ENCODE measurements at regions not wholly inside any gene's neighbourhood (a gene's known extent, or its start where the extent isn't known, plus 50 kb on each side); places are given as distances from the start of the nearest gene placed in this dataset.

DNA sequence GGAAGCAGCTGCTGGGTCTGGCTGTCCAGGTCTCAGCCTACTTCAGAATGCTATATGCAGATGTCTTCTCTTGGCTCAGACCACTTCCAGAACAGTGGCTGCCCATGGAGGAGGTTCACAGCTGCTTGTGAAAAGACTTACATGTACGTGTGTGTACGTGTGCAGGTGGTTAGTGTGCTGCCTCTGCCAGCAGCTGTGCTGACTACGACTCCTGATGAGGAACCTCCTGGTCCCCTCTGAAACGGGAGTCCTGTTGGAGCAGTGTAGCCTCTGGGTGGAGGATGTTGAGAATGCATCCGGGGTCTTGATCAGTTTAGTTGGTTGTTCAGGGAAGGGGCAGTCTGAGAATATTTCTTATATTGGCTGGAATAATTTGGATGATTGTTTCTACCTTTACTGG, 155.9 kb upstream of the WDR1 start:
- Histone ChIP-seq H3K4me2 (ENCODE audit: low read length) (no peak overlapping the region), H2BK120ac (ENCODE audit: insufficient read depth, low read length, poor library complexity) (no peak overlapping the region), H2AK5ac (ENCODE audit: low read length) (peak overlapping the region; percentile 2), H3K27ac (ENCODE audit: low read depth, low read length) (no peak overlapping the region), H2BK5ac (ENCODE audit: low read depth, low read length, poor library complexity) (no peak overlapping the region), H2AFZ (ENCODE audit: insufficient read depth, low read length, poor library complexity) (no peak overlapping the region), H3K4ac (ENCODE audit: low read depth, low read length) (no peak overlapping the region), H3K36me3 (ENCODE audit: control insufficient read depth in 1 of 2, insufficient read depth in 2 of 2, low read length in 2 of 2) (no peaks in the 10 kb centered on the region), H2BK12ac (ENCODE audit: low read length) (peak overlapping the region; percentile 9), H3K9me3 (ENCODE audit: insufficient read depth, low read depth, low read length) (peaks cover 4% of the 10 kb centered on the region), H3K14ac (ENCODE audit: low read length) (no peak overlapping the region), H4K8ac (ENCODE audit: low read depth, low read length) (no peak overlapping the region), H3K27me3 (ENCODE audit: insufficient read depth, low read length) (no peaks in the 10 kb centered on the region), H3K23ac (ENCODE audit: low read length) (no peak overlapping the region), H3K18ac (ENCODE audit: low read length) (no peak overlapping the region), H3K9ac (ENCODE audit: low read length) (no peak overlapping the region), H3K4me1 (ENCODE audit: control insufficient read depth in 1 of 2, insufficient read depth in 2 of 2, low read length in 2 of 2) (peaks cover 4 to 5% of the 10 kb centered on the region in 2 experiments), H4K91ac (ENCODE audit: low read depth, low read length) (no peak overlapping the region), H3K79me1 (ENCODE audit: low read length) (peaks cover 2% of the 10 kb centered on the region), H4K12ac (ENCODE audit: low read depth, low read length) (no peak overlapping the region), H3K4me3 (ENCODE audit: low read depth, low read length) (no peak overlapping the region), H3K79me2 (ENCODE audit: control insufficient read depth, insufficient read depth, low read length, poor library complexity) (no peaks in the 10 kb centered on the region)
- WGBS (ENCODE audit: extremely low coverage, insufficient coverage, insufficient read length), result no CpG with 5 or more reads among the region's 5 CpGs
- DNase-seq, result no peak

DNA sequence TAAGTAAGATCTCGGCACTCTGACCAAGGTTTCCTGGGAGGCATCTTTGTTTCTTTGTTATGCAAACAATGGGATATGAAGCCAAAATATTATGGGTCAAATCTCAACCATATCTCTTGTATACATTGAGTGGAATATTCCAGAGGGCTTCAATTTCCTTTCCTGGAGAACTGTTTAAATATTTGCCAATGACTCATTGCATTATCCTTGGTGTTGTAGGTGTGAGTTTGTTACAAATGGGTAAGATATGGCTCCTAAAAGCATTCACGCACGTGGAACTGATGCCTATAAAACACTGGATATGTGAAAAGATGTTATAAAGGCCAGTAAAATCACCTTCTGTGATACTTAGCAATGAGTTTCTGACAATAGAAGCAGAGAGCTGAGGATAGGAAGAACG, 150.5 kb upstream of the WDR1 start:
- no peaks in the 10 kb centered on the region for H3K36me3 ChIP-seq (ENCODE audit: control insufficient read depth in 1 of 2, insufficient read depth in 2 of 2, low read length in 2 of 2)
- H2BK5ac ChIP-seq (ENCODE audit: low read depth, low read length, poor library complexity), result no peak overlapping the region
- no peaks in the 10 kb centered on the region for H3K27me3 ChIP-seq (ENCODE audit: insufficient read depth, low read length)
- no peak overlapping the region for H3K23ac ChIP-seq (ENCODE audit: low read length)
- no peaks in the 10 kb centered on the region for H3K79me2 ChIP-seq (ENCODE audit: control insufficient read depth, insufficient read depth, low read length, poor library complexity)
- H4K91ac ChIP-seq (ENCODE audit: low read depth, low read length), result no peak overlapping the region
- no peak overlapping the region for H3K4me3 ChIP-seq (ENCODE audit: low read depth, low read length)
- no peak overlapping the region for H3K27ac ChIP-seq (ENCODE audit: low read depth, low read length)
- DNase-seq, result no peak
- no peak overlapping the region for H3K9ac ChIP-seq (ENCODE audit: low read length)
- H3K14ac ChIP-seq (ENCODE audit: low read length), result no peak overlapping the region
- WGBS (ENCODE audit: extremely low coverage, insufficient coverage, insufficient read length), result no CpG with 5 or more reads among the region's 4 CpGs
- H3K4me1 ChIP-seq (ENCODE audit: control insufficient read depth in 1 of 2, insufficient read depth in 2 of 2, low read length in 2 of 2), result peaks cover 0 to 1% of the 10 kb centered on the region in 2 experiments
- H3K9me3 ChIP-seq (ENCODE audit: insufficient read depth, low read depth, low read length), result peaks cover 1% of the 10 kb centered on the region
- H3K4me2 ChIP-seq (ENCODE audit: low read length), result no peak overlapping the region
- no peak overlapping the region for H2BK120ac ChIP-seq (ENCODE audit: insufficient read depth, low read length, poor library complexity)
- H2AFZ ChIP-seq (ENCODE audit: insufficient read depth, low read length, poor library complexity), result no peak overlapping the region
- H4K12ac ChIP-seq (ENCODE audit: low read depth, low read length), result no peak overlapping the region
- H4K8ac ChIP-seq (ENCODE audit: low read depth, low read length), result no peak overlapping the region
- no peak overlapping the region for H2BK12ac ChIP-seq (ENCODE audit: low read length)
- no peak overlapping the region for H3K4ac ChIP-seq (ENCODE audit: low read depth, low read length)
- no peak overlapping the region for H2AK5ac ChIP-seq (ENCODE audit: low read length)
- H3K79me1 ChIP-seq (ENCODE audit: low read length), result no peaks in the 10 kb centered on the region
- H3K18ac ChIP-seq (ENCODE audit: low read length), result no peak overlapping the region

DNA sequence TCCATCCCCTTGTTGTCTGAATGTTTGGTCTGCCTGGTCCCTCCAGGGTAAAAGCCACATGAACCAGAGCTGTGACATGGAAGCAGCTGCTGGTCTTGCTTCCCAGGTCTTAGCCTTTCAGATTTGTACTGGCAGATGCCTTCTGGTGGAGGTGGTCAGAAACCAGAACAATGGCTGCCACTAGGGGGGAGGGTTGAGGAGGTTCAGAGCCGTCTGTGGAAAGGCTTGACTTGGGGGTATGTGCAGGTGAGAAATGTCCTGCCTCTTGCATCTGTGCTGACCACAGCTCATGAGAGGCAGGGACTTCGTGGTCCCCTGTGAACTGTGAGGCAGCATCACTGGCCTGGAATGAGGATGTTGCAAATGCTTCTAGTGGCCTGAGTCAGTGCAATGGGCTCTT, 144.2 kb upstream of the WDR1 start:
- DNase-seq, result peak in 1 of 2 donors; percentile 23
- Histone ChIP-seq H3K23ac (ENCODE audit: low read length) (no peak overlapping the region), H2BK5ac (ENCODE audit: low read depth, low read length, poor library complexity) (no peak overlapping the region), H3K79me1 (ENCODE audit: low read length) (no peaks in the 10 kb centered on the region), H3K27me3 (ENCODE audit: insufficient read depth, low read length) (no peaks in the 10 kb centered on the region), H3K9ac (ENCODE audit: low read length) (no peak overlapping the region), H3K4me2 (ENCODE audit: low read length) (no peak overlapping the region), H2AK5ac (ENCODE audit: low read length) (no peak overlapping the region), H2AFZ (ENCODE audit: insufficient read depth, low read length, poor library complexity) (no peak overlapping the region), H3K9me3 (ENCODE audit: insufficient read depth, low read depth, low read length) (no peaks in the 10 kb centered on the region), H3K36me3 (ENCODE audit: control insufficient read depth in 1 of 2, insufficient read depth in 2 of 2, low read length in 2 of 2) (no peaks in the 10 kb centered on the region), H3K4ac (ENCODE audit: low read depth, low read length) (no peak overlapping the region), H2BK12ac (ENCODE audit: low read length) (peak overlapping the region; percentile 3), H3K79me2 (ENCODE audit: control insufficient read depth, insufficient read depth, low read length, poor library complexity) (no peaks in the 10 kb centered on the region), H4K12ac (ENCODE audit: low read depth, low read length) (no peak overlapping the region), H3K18ac (ENCODE audit: low read length) (no peak overlapping the region), H2BK120ac (ENCODE audit: insufficient read depth, low read length, poor library complexity) (no peak overlapping the region), H3K27ac (ENCODE audit: low read depth, low read length) (no peak overlapping the region), H3K14ac (ENCODE audit: low read length) (no peak overlapping the region), H3K4me1 (ENCODE audit: control insufficient read depth in 1 of 2, insufficient read depth in 2 of 2, low read length in 2 of 2) (no peaks in the 10 kb centered on the region), H4K91ac (ENCODE audit: low read depth, low read length) (peak overlapping the region; percentile 22), H3K4me3 (ENCODE audit: low read depth, low read length) (no peak overlapping the region), H4K8ac (ENCODE audit: low read depth, low read length) (no peak overlapping the region)
- WGBS (ENCODE audit: extremely low coverage, insufficient coverage, insufficient read length), result no CpG with 5 or more reads among the region's 2 CpGs

DNA sequence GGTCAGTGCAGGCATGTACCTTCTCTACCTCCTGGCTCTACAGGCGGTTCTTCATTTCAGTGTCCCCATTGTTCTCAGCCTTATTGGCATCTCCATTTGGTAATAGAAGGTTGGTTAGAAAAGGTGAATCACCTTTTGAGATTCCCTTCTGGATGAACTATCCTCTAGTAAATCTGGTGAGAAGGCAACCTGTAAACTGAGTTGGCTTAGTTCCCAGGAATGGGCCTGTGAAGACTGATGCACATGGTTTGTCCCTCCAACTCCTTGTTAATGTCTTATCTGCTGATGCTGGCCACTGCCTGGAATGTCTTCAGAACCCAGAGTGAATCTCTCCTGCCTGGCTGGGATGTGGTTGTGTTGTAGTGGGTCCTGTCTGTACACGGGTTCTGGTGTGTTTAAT, 143.4 kb upstream of the WDR1 start:
- no peak overlapping the region for H2AK5ac ChIP-seq (ENCODE audit: low read length)
- no peak overlapping the region for H2AFZ ChIP-seq (ENCODE audit: insufficient read depth, low read length, poor library complexity)
- WGBS (ENCODE audit: extremely low coverage, insufficient coverage, insufficient read length), result no CpG with 5 or more reads among the region's 2 CpGs
- H3K18ac ChIP-seq (ENCODE audit: low read length), result no peak overlapping the region
- H3K27ac ChIP-seq (ENCODE audit: low read depth, low read length), result no peak overlapping the region
- H3K79me1 ChIP-seq (ENCODE audit: low read length), result no peaks in the 10 kb centered on the region
- H3K4ac ChIP-seq (ENCODE audit: low read depth, low read length), result no peak overlapping the region
- H3K4me3 ChIP-seq (ENCODE audit: low read depth, low read length), result no peak overlapping the region
- no peak overlapping the region for H4K91ac ChIP-seq (ENCODE audit: low read depth, low read length)
- no peak overlapping the region for H4K8ac ChIP-seq (ENCODE audit: low read depth, low read length)
- DNase-seq, result no peak
- no peak overlapping the region for H3K23ac ChIP-seq (ENCODE audit: low read length)
- H3K36me3 ChIP-seq (ENCODE audit: control insufficient read depth in 1 of 2, insufficient read depth in 2 of 2, low read length in 2 of 2), result no peaks in the 10 kb centered on the region
- H3K4me2 ChIP-seq (ENCODE audit: low read length), result no peak overlapping the region
- H3K4me1 ChIP-seq (ENCODE audit: control insufficient read depth in 1 of 2, insufficient read depth in 2 of 2, low read length in 2 of 2), result no peaks in the 10 kb centered on the region
- H2BK120ac ChIP-seq (ENCODE audit: insufficient read depth, low read length, poor library complexity), result no peak overlapping the region
- H3K14ac ChIP-seq (ENCODE audit: low read length), result no peak overlapping the region
- no peak overlapping the region for H2BK5ac ChIP-seq (ENCODE audit: low read depth, low read length, poor library complexity)
- H3K9ac ChIP-seq (ENCODE audit: low read length), result no peak overlapping the region
- peaks cover 4% of the 10 kb centered on the region for H3K9me3 ChIP-seq (ENCODE audit: insufficient read depth, low read depth, low read length)
- H3K27me3 ChIP-seq (ENCODE audit: insufficient read depth, low read length), result no peaks in the 10 kb centered on the region
- no peak overlapping the region for H2BK12ac ChIP-seq (ENCODE audit: low read length)
- no peaks in the 10 kb centered on the region for H3K79me2 ChIP-seq (ENCODE audit: control insufficient read depth, insufficient read depth, low read length, poor library complexity)
- no peak overlapping the region for H4K12ac ChIP-seq (ENCODE audit: low read depth, low read length)

All from trophoblast cell (in vitro differentiated cells and primary cell).